SK-N-MC (cell line): ENCODE measurements at regions not wholly inside any gene's neighbourhood (a gene's known extent, or its start where the extent isn't known, plus 50 kb on each side); places are given as distances from the start of the nearest gene placed in this dataset.

ENCODE experiments used
- EZH2 ChIP-seq: fragments of 200-600 bp; sonication (generic); IDR thresholded peaks from one replicate; pipeline ENCODE4 v1.6.1; 2017; ENCODE audit warnings: antibody characterized with exemption
- FOXP2 ChIP-seq: optimal IDR thresholded peaks from 2 replicates; pipeline ENCODE3; 2011; ENCODE audit warnings: mild to moderate bottlenecking, moderate library complexity; ENCODE audit not compliant: insufficient read depth; ENCODE audit errors: extremely low read length, control extremely low read depth
- POLR2AphosphoS5 ChIP-seq: IDR thresholded peaks from 2 replicates; pipeline ENCODE4 v1.6.1; 2012; ENCODE audit warnings: mild to moderate bottlenecking, low read depth, low read length, borderline replicate concordance

GRCh38 chr13:21871919-21872318, 201.0 kb downstream of the FGF9 start:
- TF ChIP-seq POLR2AphosphoS5 (no peak), FOXP2 (no peak), EZH2 (no peak)
